HG03175 (cell line): ENCODE measurements at regions not wholly inside any gene's neighbourhood (a gene's known extent, or its start where the extent isn't known, plus 50 kb on each side); places are given as distances from the start of the nearest gene placed in this dataset.
"Not testable (repeated sequence)": the region's sequence is repeated elsewhere in the genome, so short reads cannot be mapped to it uniquely, and the experiment has no call there.

Source experiments
- ATAC-seq: cut with Tn5 transposase; IDR thresholded peaks from one replicate; pipeline ENCODE4 v1.9.1; 2021; ENCODE audit warnings: mild to moderate bottlenecking, moderate library complexity; ENCODE audit not compliant: unreplicated experiment

DNA sequence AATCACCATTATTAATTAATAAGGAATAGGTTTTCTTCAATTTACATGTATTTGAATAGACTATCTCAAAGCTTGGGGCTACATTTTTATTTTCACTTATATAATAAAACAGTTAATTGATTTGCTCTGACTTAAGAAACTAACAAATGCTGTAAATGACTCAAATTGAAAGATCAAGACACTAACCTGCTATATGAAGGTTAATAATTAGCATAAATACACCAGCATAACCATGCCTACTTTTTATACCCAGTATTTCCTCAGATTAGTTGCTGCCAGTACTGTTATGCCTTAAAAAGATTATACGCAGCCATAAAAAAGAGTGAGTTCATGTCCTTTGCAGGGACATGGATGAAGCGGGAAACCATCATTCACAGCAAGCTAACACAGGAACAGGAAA lies 1545.1 kb downstream of the AMY1C start:
- no peak for ATAC-seq

DNA sequence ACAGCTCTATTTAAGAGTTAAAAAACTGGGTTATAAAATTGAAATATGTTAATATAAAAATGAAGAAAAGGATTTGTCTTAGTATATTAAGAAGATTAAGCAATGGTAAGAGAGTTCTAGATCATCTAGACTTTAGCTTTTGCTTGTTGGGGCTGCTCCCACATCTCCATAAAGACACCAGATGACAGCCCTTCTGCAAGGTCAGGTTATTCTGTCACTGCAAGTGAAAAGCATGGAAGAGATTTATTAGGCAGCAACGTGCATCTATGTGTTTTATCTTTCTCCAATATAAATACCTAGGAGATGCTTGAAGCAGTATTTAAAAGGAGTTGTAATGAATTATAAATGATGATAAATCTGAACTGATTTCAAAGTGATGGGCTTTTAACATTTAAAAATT lies 1560.4 kb downstream of the AMY1C start:
- ATAC-seq, result no peak

DNA sequence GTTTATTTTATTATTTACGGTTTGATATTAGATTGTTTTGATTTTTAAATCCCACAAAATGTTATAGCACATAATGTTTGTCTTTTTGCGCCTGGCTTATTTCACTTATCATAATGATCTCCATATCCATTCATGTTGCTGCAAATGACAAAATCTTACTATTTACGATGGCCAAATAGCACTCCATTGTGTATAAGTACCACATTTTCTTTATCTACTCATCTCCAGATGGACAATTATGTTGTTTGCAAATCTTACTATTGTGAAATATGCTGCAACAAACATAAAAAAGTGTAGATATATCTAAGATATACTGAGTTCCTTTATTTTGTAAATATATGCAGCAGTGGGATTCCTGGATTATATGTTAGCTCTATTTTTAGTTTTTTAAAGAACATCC lies 1568.3 kb downstream of the AMY1C start:
- no peak for ATAC-seq

DNA sequence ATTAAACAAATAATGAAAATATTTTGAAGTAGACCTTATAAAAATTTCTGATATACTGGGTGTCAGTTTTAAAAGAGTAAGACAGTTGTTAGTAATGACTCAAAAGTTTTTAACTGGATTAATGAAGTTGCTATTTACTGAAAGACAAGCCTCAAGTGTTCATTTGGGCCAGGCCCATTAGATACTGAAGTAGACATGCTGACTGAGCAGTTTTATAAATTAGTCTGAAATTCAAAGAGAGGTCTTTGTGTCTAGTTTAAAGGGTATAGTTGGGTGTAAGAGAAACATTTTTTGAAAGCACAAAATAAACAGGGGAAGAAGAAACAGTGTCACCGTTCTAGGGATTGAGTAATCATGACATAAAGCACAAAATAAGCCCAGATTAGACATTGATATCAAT lies 1577.2 kb downstream of the AMY1C start:
- no peak for ATAC-seq

DNA sequence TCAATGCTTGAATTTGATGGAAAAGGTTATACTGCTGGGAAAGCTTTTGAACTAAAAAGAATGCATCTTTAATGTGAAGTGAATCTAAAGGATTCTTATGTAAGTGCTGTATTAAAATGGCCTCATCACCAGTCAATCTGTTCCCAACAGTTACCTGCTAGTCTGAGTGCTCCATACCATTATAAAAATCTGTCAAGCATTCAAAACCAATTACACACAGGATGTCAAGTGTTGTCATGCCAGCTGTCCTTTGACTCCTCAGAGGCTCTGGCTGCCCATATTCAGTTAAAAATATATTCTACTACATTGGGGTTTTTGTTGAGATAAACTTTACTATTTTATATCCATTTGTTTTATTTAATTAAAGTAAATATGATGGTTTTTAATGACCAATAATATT lies 1587.7 kb downstream of the AMY1C start:
- no peak for ATAC-seq

DNA sequence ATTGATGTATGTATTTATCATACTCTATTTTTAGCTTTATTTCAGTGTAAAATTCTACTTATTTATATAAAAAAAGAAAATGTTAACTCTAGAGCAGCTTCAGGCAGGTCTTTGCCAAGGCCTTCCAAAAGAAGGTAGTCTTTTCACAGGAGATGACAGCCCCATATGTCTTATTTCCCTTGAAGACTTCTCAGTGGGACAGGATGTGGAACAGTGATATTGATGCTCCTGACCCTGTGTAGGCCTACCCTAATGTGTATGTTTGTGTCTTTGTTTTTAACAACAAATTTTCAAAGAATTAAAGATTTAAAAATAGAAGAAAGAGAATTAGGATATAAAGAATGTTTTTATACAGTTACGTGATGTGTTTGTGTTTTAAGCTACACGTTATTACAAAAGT lies 1593.6 kb downstream of the AMY1C start:
- ATAC-seq, result no peak

DNA sequence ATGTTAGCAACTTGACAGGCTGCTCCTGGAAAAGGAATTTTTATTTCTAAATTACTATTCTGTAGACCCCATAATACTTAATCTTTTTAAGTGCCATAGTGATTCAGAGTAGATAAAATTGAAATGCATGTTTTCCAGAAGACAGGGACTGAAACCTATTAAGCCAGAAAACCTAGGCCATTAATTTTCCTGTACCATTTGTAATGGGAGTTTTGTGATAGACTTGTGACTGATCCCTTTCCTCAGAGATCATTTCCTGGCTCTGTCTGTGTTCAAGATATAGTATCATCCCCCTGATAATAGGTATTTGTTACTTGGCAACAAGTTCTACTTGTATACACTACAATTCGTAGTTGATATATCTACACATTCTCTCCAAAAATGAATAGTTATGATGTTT lies 1609.8 kb downstream of the AMY1C start:
- ATAC-seq, result no peak

DNA sequence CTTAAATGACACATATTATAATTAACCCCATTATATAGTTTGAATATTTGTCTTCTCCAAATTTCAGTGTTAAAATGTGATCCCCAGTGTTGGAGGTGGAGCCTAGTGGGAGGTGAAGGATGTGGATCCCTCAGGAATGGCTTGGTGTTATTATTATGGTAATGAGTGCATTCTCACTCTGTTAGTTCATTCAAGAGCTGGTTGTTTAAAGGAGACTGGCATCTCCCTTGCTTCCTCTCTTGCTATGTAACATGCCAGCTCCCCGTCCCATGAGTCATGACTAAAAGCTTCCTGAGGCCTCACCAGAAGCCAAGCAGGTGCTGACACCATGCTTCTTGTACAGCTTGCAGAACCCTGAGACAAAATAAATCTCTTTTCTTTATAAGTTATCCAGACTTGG lies 1612.7 kb downstream of the AMY1C start:
- no peak for ATAC-seq

DNA sequence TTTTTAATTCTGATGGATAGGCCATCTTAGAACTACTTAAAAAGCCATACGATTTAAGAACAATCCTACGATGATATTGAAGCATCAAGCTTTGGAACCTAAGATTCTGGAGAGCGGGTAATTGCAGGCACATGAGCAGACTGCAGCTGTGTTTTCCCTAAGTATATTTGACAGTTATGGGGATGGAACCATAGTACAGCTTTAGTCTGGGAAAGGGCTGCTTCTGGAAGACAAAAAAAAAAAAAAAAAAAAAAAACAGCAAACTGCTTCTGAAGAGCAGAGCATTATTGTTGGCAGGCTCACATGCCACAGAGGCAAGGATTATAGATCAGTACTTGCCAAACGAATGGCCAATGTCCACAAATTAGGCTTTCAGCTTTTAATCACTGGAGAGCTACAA lies 1618.7 kb downstream of the AMY1C start:
- no peak for ATAC-seq

DNA sequence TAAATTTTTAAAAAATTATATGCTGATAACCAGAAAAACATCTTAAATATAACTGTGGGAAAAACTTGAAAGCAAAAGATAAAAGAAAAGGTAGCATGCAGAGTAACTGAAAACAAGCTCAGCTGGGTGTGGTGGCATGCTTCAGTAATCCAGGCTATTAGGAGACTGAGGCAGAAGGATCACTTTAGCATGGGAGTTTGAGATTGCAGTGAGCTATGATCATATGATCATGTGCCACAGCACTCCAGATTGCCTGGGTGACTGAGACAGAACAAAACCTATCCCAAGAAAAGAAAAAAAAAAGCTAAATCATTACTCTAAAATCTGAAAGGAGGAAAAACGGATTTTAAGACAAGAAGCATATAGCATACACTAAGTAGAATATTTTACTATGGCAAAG lies 1624.0 kb downstream of the AMY1C start:
- ATAC-seq, result no peak

DNA sequence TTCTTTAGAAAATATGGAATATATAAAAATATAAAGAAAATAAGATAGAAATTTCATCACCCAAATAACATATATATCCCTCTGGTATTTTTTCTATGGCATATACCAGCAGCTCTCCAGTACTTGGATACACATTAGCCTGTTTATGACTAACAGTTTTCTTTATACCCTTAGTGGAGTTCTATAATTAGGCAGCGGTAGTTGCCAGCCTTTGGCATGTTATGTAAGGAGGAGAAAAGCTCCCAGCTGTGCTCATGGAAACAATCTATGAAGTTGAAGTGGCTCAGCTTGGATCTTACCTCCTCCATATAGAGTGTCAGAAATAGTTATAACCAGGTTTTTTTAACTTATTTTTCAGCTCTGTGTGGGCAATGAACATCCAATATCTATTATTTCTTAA lies 1636.8 kb downstream of the AMY1C start:
- ATAC-seq, result no peak

DNA sequence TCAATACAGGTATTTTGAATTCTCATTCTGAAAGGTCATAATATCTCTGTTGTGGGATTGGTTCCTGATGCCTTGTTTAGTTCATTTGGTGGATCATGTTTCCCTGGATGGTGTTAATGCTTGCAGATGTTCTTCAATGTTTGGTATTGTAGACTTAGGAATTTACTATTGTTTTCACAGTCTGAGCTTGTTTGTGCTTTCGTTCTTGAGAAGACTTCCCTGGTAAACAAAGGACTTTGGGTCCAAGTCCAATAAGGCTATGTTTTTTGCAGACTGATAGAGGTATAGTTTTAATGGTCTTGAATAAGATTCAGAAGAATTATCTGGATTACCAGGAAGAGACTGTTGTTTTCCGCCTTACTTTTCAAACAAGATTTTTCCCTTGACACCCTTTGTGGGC lies 1646.3 kb downstream of the AMY1C start:
- ATAC-seq, result no peak

DNA sequence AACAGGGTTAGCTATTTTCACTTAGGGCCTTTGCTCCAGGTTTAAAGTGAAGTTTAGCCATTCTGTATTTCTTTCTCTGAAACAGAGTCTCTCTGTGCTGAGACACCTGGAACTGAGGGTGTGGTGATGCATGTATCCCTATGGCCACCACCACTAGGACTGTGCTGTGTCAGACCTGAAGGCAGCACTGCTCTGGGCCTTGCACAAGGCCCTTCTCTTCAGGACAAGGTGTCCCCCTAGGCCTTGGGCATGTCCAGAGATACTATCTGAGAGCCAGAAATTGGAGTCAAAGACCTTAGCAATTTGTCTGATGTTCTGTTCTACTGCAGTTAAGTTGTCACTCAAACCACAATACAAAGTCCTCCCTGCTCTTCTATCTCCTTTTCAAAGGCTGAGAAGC lies 1649.2 kb downstream of the AMY1C start:
- no peak for ATAC-seq

DNA sequence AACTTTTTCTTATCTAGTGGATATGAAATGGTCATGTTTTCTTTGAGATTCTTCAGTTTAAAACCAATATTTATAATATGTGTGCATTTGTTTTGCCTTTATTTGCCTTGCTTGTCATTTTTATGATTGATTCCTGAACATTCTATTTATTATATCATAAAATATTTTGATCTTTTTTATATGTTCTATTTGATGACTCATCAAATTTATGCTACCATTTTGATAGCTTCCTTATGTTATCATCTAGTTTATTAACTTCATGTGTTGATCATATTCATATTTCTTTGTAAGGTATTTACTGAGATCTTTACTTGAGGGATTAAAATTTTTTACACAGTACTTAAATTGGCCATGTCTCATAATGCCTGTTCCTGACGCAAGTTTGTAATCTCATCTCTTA lies 1650.0 kb downstream of the AMY1C start:
- ATAC-seq, result no peak

DNA sequence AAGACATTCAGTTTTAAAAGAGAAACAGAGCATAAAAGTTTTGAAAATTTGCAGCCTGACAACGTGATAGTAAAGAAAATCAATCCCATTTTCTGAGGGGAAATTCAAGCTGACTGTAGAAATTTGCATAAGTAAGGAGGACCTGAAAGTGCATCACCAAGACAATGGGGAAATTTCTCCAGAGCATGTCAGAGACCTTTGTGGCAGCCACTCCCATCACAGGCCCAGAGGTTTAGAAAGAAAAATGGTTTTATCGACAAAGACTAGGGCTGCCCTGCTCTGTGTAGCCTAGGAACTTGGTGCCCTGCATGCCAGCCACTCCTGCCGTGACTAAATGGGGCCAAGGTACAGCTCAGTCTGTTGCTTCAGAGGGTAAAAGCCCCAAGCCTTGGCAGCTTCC lies 1640.2 kb upstream of the PRMT6 start:
- no peak for ATAC-seq

DNA sequence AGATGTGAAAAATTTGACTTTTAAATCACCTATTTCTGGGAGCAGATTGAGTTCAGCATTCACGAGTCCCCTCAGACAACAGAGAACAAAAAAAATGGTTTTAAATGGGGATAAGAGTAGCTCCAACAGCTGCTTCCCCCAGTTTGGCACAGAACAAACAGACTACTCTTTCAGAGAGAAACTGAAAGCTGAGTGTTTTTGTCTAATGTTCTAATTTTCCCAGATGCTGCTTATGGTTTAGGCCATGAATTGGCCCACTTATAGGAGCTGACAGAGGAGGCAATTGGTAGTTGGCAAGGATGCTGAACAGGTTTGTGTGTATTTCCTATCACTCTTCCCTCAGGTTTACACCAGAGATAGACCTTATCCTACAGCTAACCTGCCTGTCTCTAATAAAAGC lies 1637.4 kb upstream of the PRMT6 start:
- ATAC-seq, result no peak

DNA sequence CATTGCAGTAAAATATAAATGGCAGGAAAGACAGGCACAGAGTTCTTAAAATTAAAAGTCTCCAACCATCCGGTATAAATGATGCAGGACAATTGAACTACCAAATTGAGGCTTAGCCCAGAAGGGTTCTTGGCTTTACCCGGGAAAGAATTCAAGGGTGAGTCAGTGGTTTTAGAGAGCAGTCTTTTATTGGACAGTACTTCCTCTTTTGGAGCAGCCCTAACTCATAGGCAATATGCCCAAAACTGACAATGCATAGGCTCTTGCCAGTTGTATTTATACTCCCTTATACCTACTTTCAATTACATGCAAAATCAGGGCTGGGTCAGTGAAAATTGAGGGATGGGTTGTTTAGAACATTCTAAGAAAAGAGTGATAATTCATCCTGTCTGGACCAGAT lies 1628.9 kb upstream of the PRMT6 start:
- no peak for ATAC-seq

DNA sequence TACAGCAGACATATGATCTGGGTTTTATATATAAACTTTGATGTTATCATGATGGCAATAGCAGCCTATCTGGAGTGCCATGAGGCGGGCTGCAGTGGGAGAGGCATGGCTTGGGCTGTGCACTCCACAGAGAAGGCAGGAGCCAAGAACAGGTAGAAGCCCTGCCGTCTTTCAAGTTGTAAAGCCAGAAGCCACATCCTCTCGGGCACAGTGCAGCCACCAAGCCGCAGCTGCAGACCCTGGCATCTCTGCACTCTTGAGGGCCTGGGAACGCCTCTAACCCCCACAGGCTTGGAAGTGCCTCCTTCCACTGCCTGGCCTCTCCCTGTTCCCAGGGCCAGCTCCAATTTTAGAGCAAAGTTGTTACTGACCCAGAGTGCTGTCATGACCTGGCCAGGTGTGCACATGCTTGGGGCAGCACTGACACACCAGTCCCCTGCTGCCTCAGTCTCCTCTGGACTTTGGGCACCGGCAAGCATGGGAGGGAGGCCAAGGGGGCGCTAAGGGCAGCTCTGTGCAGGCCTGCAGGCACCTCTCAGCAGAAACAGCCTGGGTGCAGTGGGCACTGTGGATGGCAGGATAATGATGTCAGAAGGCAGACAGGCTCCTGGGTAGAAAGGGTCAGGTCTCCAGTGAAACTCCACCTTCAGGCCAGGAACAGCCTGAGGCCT lies 1619.8 kb upstream of the PRMT6 start:
- no peak for ATAC-seq

DNA sequence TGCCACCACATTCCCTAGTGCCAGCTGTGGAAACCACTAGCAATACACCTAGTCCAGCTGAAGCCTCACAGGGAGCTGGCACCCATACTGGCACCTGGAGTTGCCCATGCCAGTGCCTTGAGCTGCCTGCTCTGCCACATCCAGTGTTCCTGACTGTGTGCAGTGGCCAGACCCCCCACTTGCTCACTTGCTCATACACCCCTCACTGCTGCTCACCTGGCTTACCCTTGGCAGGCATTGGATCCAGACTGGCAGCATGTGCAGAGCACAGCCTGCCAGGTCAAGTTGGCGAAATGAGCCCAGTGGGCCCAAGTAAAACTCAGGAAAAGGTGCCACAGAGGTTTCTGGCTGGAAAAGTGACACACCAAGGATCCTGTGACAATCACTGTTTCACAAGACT lies 1618.6 kb upstream of the PRMT6 start:
- no peak for ATAC-seq

DNA sequence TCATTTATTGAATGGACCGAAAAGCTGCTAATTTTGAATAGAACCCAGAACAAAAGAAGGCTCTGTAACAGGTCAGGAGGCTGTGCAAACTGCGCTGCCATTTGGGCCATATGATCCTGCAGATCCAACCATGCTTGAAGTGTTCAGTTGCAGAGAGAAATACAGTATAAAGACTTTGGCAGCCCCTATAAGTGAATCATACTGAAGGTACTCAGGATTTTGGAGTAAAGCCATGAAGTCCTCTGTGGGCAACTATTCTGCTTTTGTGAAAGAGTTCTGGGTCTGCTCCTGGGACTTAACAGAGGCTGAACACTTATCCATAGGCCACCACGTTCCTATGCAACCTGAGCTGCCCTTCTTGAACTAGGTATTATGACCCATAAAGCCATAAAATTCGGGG lies 1613.6 kb upstream of the PRMT6 start:
- ATAC-seq, result no peak

DNA sequence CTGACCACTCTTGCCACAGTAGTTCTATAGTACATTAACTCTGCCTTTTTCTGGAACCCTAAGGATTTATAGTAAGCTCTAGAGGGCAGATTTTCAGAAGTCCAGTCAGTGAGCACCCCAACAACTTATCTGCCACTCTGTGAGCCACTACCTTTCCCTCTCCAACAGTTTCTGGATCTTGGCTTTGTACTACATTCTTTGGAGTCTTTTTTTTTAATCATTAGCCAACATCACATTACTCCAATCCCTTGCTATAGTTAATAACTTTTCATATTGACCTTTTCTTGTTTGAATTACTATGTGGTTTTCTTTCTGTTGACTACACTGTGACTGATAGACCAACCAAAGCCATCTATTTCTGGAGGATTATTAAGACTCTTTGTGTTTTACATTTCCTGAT lies 1596.7 kb upstream of the PRMT6 start:
- no peak for ATAC-seq

DNA sequence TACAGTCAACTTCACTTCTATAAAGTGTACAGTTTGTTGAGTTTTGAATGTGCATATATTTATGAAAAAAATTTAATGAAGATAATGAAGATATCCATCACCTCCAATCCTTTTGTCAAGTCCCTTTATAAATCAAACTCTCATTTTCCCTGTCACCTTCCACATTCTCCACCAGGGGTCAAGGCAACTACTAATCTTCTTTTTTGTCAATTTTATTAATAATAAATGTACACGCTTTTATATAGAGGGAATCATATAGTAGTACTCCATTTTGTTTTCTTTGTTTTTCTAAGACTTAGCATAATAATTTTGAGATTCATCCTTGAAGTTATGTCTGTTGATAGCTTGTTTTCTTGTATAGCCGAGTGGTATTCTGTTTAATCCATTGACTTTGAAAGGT lies 1594.2 kb upstream of the PRMT6 start:
- no peak for ATAC-seq

DNA sequence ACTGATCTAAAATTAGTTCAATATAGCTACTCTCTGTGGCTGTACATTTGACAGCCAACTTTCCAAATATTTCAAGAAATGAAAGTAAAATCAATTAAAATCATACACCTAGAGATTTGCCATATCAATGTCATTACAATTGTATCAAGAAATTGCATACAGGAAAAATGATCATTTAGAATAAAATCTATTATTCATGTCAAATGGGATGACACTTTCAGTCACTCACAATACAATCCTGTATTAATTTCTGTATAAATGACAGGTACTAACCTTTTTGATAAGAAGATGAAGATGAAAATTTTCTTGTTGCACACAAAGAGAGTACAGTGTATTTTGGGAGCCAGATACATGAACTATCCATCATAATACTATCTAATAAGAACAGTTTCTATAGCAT lies 1588.9 kb upstream of the PRMT6 start:
- no peak for ATAC-seq

DNA sequence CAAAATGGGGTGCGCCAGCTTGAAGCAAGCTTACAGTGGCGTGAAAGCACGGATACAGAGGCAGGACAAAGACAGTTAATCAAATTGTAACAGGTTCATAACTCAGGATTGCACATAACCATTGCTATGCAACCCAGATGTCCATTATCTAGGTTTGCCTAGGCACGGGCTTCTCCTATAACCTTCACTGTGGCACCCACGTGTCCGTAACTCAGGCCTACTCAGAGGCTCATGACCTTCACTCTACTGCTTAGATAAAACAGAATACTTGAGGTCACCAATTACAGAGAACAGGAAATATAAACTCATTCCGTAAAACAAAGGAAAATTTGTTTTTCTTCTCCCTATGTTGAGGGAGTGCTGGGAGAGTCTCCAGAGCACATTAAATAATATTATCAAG lies 1585.9 kb upstream of the PRMT6 start:
- ATAC-seq, result not testable (repeated sequence)
